ENCODE measurements at regions not wholly inside any gene's neighbourhood (a gene's known extent, or its start where the extent isn't known, plus 50 kb on each side); places are given as distances from the start of the nearest gene placed in this dataset.

- Histone ChIP-seq H3K4me3 (ENCODE audit: insufficient read depth, low read length, poor library complexity, severe bottlenecking) (no peak overlapping the region), H3K27me3 (ENCODE audit: low read length) (no peaks in the 10 kb centered on the region), H3K4me2 (ENCODE audit: low read depth, low read length, poor library complexity, severe bottlenecking) (no peak overlapping the region), H4K20me1 (ENCODE audit: low read depth, low read length) (no peaks in the 10 kb centered on the region), H2AFZ (ENCODE audit: low read depth, low read length, severe bottlenecking) (no peak overlapping the region), H3K9me2 (replicated peaks; ENCODE audit: insufficient read depth, low read length) (no peaks in the 10 kb centered on the region), H3K27ac (ENCODE audit: low read depth, low read length) (no peak overlapping the region), H3K79me2 (ENCODE audit: insufficient read depth, low read length) (no peaks in the 10 kb centered on the region), H3F3A (ENCODE audit: insufficient read depth) (no peaks in the 10 kb centered on the region), H3K9me3 (ENCODE audit: insufficient read depth, low read length) (no peaks in the 10 kb centered on the region), H3K9ac (ENCODE audit: low read length) (no peak overlapping the region), H3K36me3 (ENCODE audit: low read length) (no peaks in the 10 kb centered on the region)
- TF ChIP-seq CTCF (IDR thresholded peaks at IDR 0.05; ENCODE audit: insufficient read depth, low read length, poor library complexity, severe bottlenecking) (no peak), EZH2phosphoT487 (conservative IDR thresholded peaks at IDR 0.05; ENCODE audit: low read length) (no peak)
Observed at GRCh38 chr4:106801386-106801785, 234.7 kb downstream of the DKK2 start.

- Histone ChIP-seq H3F3A (ENCODE audit: insufficient read depth) (no peaks in the 10 kb centered on the region), H3K9me3 (ENCODE audit: insufficient read depth, low read length) (no peaks in the 10 kb centered on the region), H3K79me2 (ENCODE audit: insufficient read depth, low read length) (no peaks in the 10 kb centered on the region), H3K27ac (ENCODE audit: low read depth, low read length) (no peak overlapping the region), H3K9ac (ENCODE audit: low read length) (no peak overlapping the region), H2AFZ (ENCODE audit: low read depth, low read length, severe bottlenecking) (no peak overlapping the region), H4K20me1 (ENCODE audit: low read depth, low read length) (no peaks in the 10 kb centered on the region), H3K9me2 (replicated peaks; ENCODE audit: insufficient read depth, low read length) (no peaks in the 10 kb centered on the region), H3K4me3 (ENCODE audit: insufficient read depth, low read length, poor library complexity, severe bottlenecking) (no peak overlapping the region), H3K4me2 (ENCODE audit: low read depth, low read length, poor library complexity, severe bottlenecking) (no peak overlapping the region), H3K27me3 (ENCODE audit: low read length) (no peaks in the 10 kb centered on the region), H3K36me3 (ENCODE audit: low read length) (no peaks in the 10 kb centered on the region)
- TF ChIP-seq EZH2phosphoT487 (conservative IDR thresholded peaks at IDR 0.05; ENCODE audit: low read length) (no peak), CTCF (IDR thresholded peaks at IDR 0.05; ENCODE audit: insufficient read depth, low read length, poor library complexity, severe bottlenecking) (no peak)
Observed at GRCh38 chr4:106796876-106797275, 239.2 kb downstream of the DKK2 start.

- Histone ChIP-seq H3F3A (ENCODE audit: insufficient read depth) (no peaks in the 10 kb centered on the region), H3K27ac (ENCODE audit: low read depth, low read length) (no peak overlapping the region), H3K4me3 (ENCODE audit: insufficient read depth, low read length, poor library complexity, severe bottlenecking) (no peak overlapping the region), H3K79me2 (ENCODE audit: insufficient read depth, low read length) (no peaks in the 10 kb centered on the region), H3K9me2 (replicated peaks; ENCODE audit: insufficient read depth, low read length) (no peaks in the 10 kb centered on the region), H3K9me3 (ENCODE audit: insufficient read depth, low read length) (no peaks in the 10 kb centered on the region), H3K27me3 (ENCODE audit: low read length) (no peaks in the 10 kb centered on the region), H3K36me3 (ENCODE audit: low read length) (no peaks in the 10 kb centered on the region), H3K4me2 (ENCODE audit: low read depth, low read length, poor library complexity, severe bottlenecking) (no peak overlapping the region), H3K9ac (ENCODE audit: low read length) (no peak overlapping the region), H2AFZ (ENCODE audit: low read depth, low read length, severe bottlenecking) (no peak overlapping the region), H4K20me1 (ENCODE audit: low read depth, low read length) (no peaks in the 10 kb centered on the region)
- TF ChIP-seq CTCF (IDR thresholded peaks at IDR 0.05; ENCODE audit: insufficient read depth, low read length, poor library complexity, severe bottlenecking) = no peak
- no peak for TF ChIP-seq EZH2phosphoT487 (conservative IDR thresholded peaks at IDR 0.05; ENCODE audit: low read length)
Observed at GRCh38 chr4:106795326-106795725, 240.8 kb downstream of the DKK2 start.

Measured in SU-DHL-6 (cell line).